Activated T-helper 17 cell treated with anti-CD3 and anti-CD28 coated beads, Interleukin-2, amount 50 U/mL, for 72 hours (primary cell): ENCODE measurements at regions not wholly inside any gene's neighbourhood (a gene's known extent, or its start where the extent isn't known, plus 50 kb on each side); places are given as distances from the start of the nearest gene placed in this dataset.

ENCODE experiments used
- ATAC-seq: fragments of 150-1000 bp; cut with Tn5 transposase; replicated peaks from 2 replicates; pipeline ENCODE4 v1.10.0; 2021; ENCODE audit warnings: mild to moderate bottlenecking, moderate library complexity
- H3K27ac Mint-ChIP-seq: one replicate; pipeline ENCODE4 v1.8.0; 2022; ENCODE audit warnings: mixed read lengths
- H3K27me3 Mint-ChIP-seq: one replicate; pipeline ENCODE4 v1.8.0; 2022; ENCODE audit warnings: mixed read lengths
- H3K36me3 Mint-ChIP-seq: one replicate; pipeline ENCODE4 v1.8.0; 2022; ENCODE audit warnings: low read depth, mild to moderate bottlenecking, mixed read lengths
- H3K4me1 Mint-ChIP-seq: one replicate; pipeline ENCODE4 v1.8.0; 2022; ENCODE audit warnings: mixed read lengths
- H3K4me3 Mint-ChIP-seq: one replicate; pipeline ENCODE4 v1.8.0; 2022; ENCODE audit warnings: mild to moderate bottlenecking, mixed read lengths
- H3K9me3 Mint-ChIP-seq: one replicate; pipeline ENCODE4 v1.8.0; 2022; ENCODE audit warnings: mixed read lengths

- peak overlapping the region; percentile 85 for H3K27ac Mint-ChIP-seq
- no peaks in the 10 kb centered on the region for H3K9me3 Mint-ChIP-seq
- H3K4me3 Mint-ChIP-seq, result peak overlapping the region; percentile 87
Measured at GRCh38 chr2:129876541-129876940, 102.9 kb upstream of the RAB6C start.

GRCh38 chr2:129877289-129877741 lies 102.2 kb upstream of the RAB6C start:
- Mint-ChIP-seq H3K36me3 (no peaks in the 10 kb centered on the region), H3K4me3 (peak overlapping the region; percentile 87), H3K27ac (peak overlapping the region; percentile 85), H3K4me1 (peaks cover 5% of the 10 kb centered on the region), H3K27me3 (no peaks in the 10 kb centered on the region), H3K9me3 (no peaks in the 10 kb centered on the region)
- ATAC-seq, result peak; percentile 92

More at GRCh38 chr2:129876541-129876940, 102.9 kb upstream of the RAB6C start:
- Mint-ChIP-seq H3K27me3 (no peaks in the 10 kb centered on the region), H3K4me1 (peaks cover 5% of the 10 kb centered on the region), H3K36me3 (no peaks in the 10 kb centered on the region)
- no peak for ATAC-seq

GRCh38 chr2:129877795-129878775 lies 101.4 kb upstream of the RAB6C start:
- Mint-ChIP-seq H3K27ac (peak overlapping the region; percentile 85), H3K36me3 (no peaks in the 10 kb centered on the region), H3K27me3 (no peaks in the 10 kb centered on the region), H3K9me3 (no peaks in the 10 kb centered on the region), H3K4me3 (peak overlapping the region; percentile 87), H3K4me1 (peaks cover 5% of the 10 kb centered on the region)
- peak; percentile 41 for ATAC-seq

- Mint-ChIP-seq H3K27me3 (no peaks in the 10 kb centered on the region), H3K4me1 (peaks cover 5% of the 10 kb centered on the region), H3K36me3 (no peaks in the 10 kb centered on the region), H3K27ac (no peak overlapping the region), H3K4me3 (no peak overlapping the region), H3K9me3 (no peaks in the 10 kb centered on the region)
- ATAC-seq, result no peak
Measured at GRCh38 chr2:129879614-129880180, 99.8 kb upstream of the RAB6C start.

- no peaks in the 10 kb centered on the region for H3K27me3 Mint-ChIP-seq
- no peaks in the 10 kb centered on the region for H3K36me3 Mint-ChIP-seq
Measured at GRCh38 chr2:129880309-129880708, 99.2 kb upstream of the RAB6C start.

GRCh38 chr2:129880971-129881370 lies 98.5 kb upstream of the RAB6C start:
- H3K4me1 Mint-ChIP-seq, result peaks cover 5% of the 10 kb centered on the region
- H3K4me3 Mint-ChIP-seq, result no peak overlapping the region
- no peak overlapping the region for H3K27ac Mint-ChIP-seq
- H3K9me3 Mint-ChIP-seq, result no peaks in the 10 kb centered on the region
- no peaks in the 10 kb centered on the region for H3K36me3 Mint-ChIP-seq
- no peaks in the 10 kb centered on the region for H3K27me3 Mint-ChIP-seq
- ATAC-seq, result no peak

More at GRCh38 chr2:129880309-129880708, 99.2 kb upstream of the RAB6C start:
- no peak overlapping the region for H3K27ac Mint-ChIP-seq
- H3K9me3 Mint-ChIP-seq, result no peaks in the 10 kb centered on the region
- ATAC-seq, result no peak
- H3K4me1 Mint-ChIP-seq, result peaks cover 5% of the 10 kb centered on the region
- H3K4me3 Mint-ChIP-seq, result no peak overlapping the region

GRCh38 chr2:129881786-129882396 lies 97.6 kb upstream of the RAB6C start:
- H3K27ac Mint-ChIP-seq, result no peak overlapping the region
- H3K9me3 Mint-ChIP-seq, result no peaks in the 10 kb centered on the region
- no peaks in the 10 kb centered on the region for H3K27me3 Mint-ChIP-seq
- H3K4me1 Mint-ChIP-seq, result peaks cover 1% of the 10 kb centered on the region
- ATAC-seq, result no peak
- no peak overlapping the region for H3K4me3 Mint-ChIP-seq
- H3K36me3 Mint-ChIP-seq, result no peaks in the 10 kb centered on the region

- Mint-ChIP-seq H3K36me3 (no peaks in the 10 kb centered on the region), H3K4me3 (no peak overlapping the region), H3K27me3 (peaks cover 1% of the 10 kb centered on the region), H3K9me3 (no peaks in the 10 kb centered on the region), H3K27ac (no peak overlapping the region), H3K4me1 (no peaks in the 10 kb centered on the region)
- no peak for ATAC-seq
Measured at GRCh38 chr2:129882476-129882875, 97.0 kb upstream of the RAB6C start.

- no peaks in the 10 kb centered on the region for H3K4me1 Mint-ChIP-seq
- H3K9me3 Mint-ChIP-seq, result no peaks in the 10 kb centered on the region
- H3K27me3 Mint-ChIP-seq, result peaks cover 5% of the 10 kb centered on the region
- no peak overlapping the region for H3K27ac Mint-ChIP-seq
- no peak for ATAC-seq
- no peak overlapping the region for H3K4me3 Mint-ChIP-seq
- H3K36me3 Mint-ChIP-seq, result no peaks in the 10 kb centered on the region
Measured at GRCh38 chr2:129883121-129883520, 96.3 kb upstream of the RAB6C start.

- ATAC-seq, result no peak
- H3K4me1 Mint-ChIP-seq, result no peaks in the 10 kb centered on the region
- H3K4me3 Mint-ChIP-seq, result no peak overlapping the region
- H3K36me3 Mint-ChIP-seq, result no peaks in the 10 kb centered on the region
- no peaks in the 10 kb centered on the region for H3K9me3 Mint-ChIP-seq
- H3K27me3 Mint-ChIP-seq, result peaks cover 12% of the 10 kb centered on the region
- no peak overlapping the region for H3K27ac Mint-ChIP-seq
Measured at GRCh38 chr2:129884221-129884786, 95.2 kb upstream of the RAB6C start.

GRCh38 chr2:129885735-129886134 lies 93.7 kb upstream of the RAB6C start:
- peaks cover 21% of the 10 kb centered on the region for H3K27me3 Mint-ChIP-seq
- no peaks in the 10 kb centered on the region for H3K4me1 Mint-ChIP-seq
- H3K27ac Mint-ChIP-seq, result no peak overlapping the region
- H3K4me3 Mint-ChIP-seq, result no peak overlapping the region
- no peak for ATAC-seq
- no peaks in the 10 kb centered on the region for H3K36me3 Mint-ChIP-seq
- no peaks in the 10 kb centered on the region for H3K9me3 Mint-ChIP-seq

- no peaks in the 10 kb centered on the region for H3K36me3 Mint-ChIP-seq
- no peak overlapping the region for H3K4me3 Mint-ChIP-seq
- H3K27me3 Mint-ChIP-seq, result peaks cover 31% of the 10 kb centered on the region
- H3K27ac Mint-ChIP-seq, result no peak overlapping the region
- no peaks in the 10 kb centered on the region for H3K9me3 Mint-ChIP-seq
- H3K4me1 Mint-ChIP-seq, result no peaks in the 10 kb centered on the region
- no peak for ATAC-seq
Measured at GRCh38 chr2:129887688-129888266, 91.7 kb upstream of the RAB6C start.

GRCh38 chr2:129888461-129888860 lies 91.0 kb upstream of the RAB6C start:
- Mint-ChIP-seq H3K27me3 (peaks cover 31% of the 10 kb centered on the region), H3K4me1 (no peaks in the 10 kb centered on the region), H3K4me3 (no peak overlapping the region), H3K9me3 (no peaks in the 10 kb centered on the region), H3K27ac (no peak overlapping the region), H3K36me3 (no peaks in the 10 kb centered on the region)
- ATAC-seq, result no peak

- Mint-ChIP-seq H3K4me3 (no peak overlapping the region), H3K27me3 (peaks cover 31% of the 10 kb centered on the region), H3K9me3 (no peaks in the 10 kb centered on the region), H3K4me1 (no peaks in the 10 kb centered on the region), H3K27ac (no peak overlapping the region), H3K36me3 (no peaks in the 10 kb centered on the region)
- no peak for ATAC-seq
Measured at GRCh38 chr2:129888896-129889295, 90.6 kb upstream of the RAB6C start.
